ENCODE measurements at regions not wholly inside any gene's neighbourhood (a gene's known extent, or its start where the extent isn't known, plus 50 kb on each side); places are given as distances from the start of the nearest gene placed in this dataset.

- no peak overlapping the region for H3K4me2 ChIP-seq (ENCODE audit: low read length)
- no peak overlapping the region for H3K9ac ChIP-seq (ENCODE audit: low read length)
- TF ChIP-seq, protein P1, sequence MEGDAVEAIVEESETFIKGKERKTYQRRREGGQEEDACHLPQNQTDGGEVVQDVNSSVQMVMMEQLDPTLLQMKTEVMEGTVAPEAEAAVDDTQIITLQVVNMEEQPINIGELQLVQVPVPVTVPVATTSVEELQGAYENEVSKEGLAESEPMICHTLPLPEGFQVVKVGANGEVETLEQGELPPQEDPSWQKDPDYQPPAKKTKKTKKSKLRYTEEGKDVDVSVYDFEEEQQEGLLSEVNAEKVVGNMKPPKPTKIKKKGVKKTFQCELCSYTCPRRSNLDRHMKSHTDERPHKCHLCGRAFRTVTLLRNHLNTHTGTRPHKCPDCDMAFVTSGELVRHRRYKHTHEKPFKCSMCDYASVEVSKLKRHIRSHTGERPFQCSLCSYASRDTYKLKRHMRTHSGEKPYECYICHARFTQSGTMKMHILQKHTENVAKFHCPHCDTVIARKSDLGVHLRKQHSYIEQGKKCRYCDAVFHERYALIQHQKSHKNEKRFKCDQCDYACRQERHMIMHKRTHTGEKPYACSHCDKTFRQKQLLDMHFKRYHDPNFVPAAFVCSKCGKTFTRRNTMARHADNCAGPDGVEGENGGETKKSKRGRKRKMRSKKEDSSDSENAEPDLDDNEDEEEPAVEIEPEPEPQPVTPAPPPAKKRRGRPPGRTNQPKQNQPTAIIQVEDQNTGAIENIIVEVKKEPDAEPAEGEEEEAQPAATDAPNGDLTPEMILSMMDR (IDR thresholded peaks at IDR 0.05; ENCODE audit: low read length): no peak
- no peak overlapping the region for H3K4me3 ChIP-seq (ENCODE audit: low read depth, low read length, poor library complexity, severe bottlenecking)
- H3K79me2 ChIP-seq (ENCODE audit: insufficient read depth, low read length): no peaks in the 10 kb centered on the region
- no peaks in the 10 kb centered on the region for H3K27me3 ChIP-seq (ENCODE audit: insufficient read depth, low read length)
- no peak overlapping the region for H2AFZ ChIP-seq (ENCODE audit: low read length)
- H3K9me2 ChIP-seq (ENCODE audit: low read depth, low read length): no peaks in the 10 kb centered on the region
- no peaks in the 10 kb centered on the region for H4K20me1 ChIP-seq (ENCODE audit: insufficient read depth, low read length)
- no peaks in the 10 kb centered on the region for H3K36me3 ChIP-seq (ENCODE audit: insufficient read depth, low read length)
- no peaks in the 10 kb centered on the region for H3K9me3 ChIP-seq (ENCODE audit: low read length)
- no peak overlapping the region for H3K27ac ChIP-seq (ENCODE audit: low read depth, low read length, poor library complexity, severe bottlenecking)
- H3K4me1 ChIP-seq (ENCODE audit: insufficient read depth, low read length, severe bottlenecking): no peaks in the 10 kb centered on the region
- H3F3A ChIP-seq (ENCODE audit: insufficient read depth, low read length): no peaks in the 10 kb centered on the region
These were observed 151.0 kb downstream of the NXNL2 start for GRCh38 chr9:88685966-88686365.

DNA sequence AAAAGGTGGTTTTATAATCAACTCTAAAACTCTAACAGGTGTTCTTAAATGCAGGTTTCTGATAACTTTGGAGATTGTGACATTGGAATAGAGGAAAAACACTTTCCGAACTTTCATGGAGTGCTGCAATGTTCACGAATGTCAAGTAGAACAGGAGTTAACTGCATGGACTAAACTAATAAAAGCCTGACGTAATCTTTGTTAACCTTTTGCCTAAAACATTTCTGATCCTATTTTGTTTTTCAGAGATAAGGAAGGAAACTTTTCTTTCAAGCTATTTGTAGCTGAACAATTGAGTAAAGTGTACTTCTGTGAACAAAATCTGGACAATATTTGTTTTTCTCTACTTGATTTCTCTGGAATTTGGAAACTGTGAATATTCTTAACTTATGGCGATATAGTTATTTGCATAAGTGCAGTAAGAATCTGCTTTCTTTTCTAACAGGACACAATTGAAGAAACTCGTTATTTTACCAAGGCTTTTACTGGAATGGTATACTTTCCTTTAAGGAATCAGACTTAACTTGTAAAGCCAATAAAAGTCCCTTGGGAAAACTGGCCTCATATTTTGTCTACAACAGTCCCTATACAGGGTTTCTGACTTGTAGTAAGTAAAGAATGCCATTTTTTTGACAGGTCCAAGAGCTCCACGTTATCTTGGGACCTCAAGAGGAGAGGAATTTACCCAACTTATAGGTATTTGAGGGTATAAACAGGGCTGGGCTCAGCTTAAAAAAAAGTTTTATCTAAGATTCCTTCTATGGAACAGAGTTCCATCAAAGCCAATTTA lies 154.7 kb downstream of the NXNL2 start:
- Histone ChIP-seq H3K9me3 (ENCODE audit: low read length) (no peaks in the 10 kb centered on the region), H3K4me2 (ENCODE audit: low read length) (no peak overlapping the region), H3K4me1 (ENCODE audit: insufficient read depth, low read length, severe bottlenecking) (no peaks in the 10 kb centered on the region), H3K9me2 (ENCODE audit: low read depth, low read length) (no peaks in the 10 kb centered on the region), H3K27me3 (ENCODE audit: insufficient read depth, low read length) (no peaks in the 10 kb centered on the region), H4K20me1 (ENCODE audit: insufficient read depth, low read length) (no peaks in the 10 kb centered on the region), H3F3A (ENCODE audit: insufficient read depth, low read length) (no peaks in the 10 kb centered on the region), H3K36me3 (ENCODE audit: insufficient read depth, low read length) (no peaks in the 10 kb centered on the region), H3K79me2 (ENCODE audit: insufficient read depth, low read length) (no peaks in the 10 kb centered on the region), H3K4me3 (ENCODE audit: low read depth, low read length, poor library complexity, severe bottlenecking) (no peak overlapping the region), H2AFZ (ENCODE audit: low read length) (no peak overlapping the region), H3K27ac (ENCODE audit: low read depth, low read length, poor library complexity, severe bottlenecking) (no peak overlapping the region), H3K9ac (ENCODE audit: low read length) (no peak overlapping the region)
- no peak for TF ChIP-seq EZH2 (IDR thresholded peaks at IDR 0.05; ENCODE audit: borderline replicate concordance, low read length)
- TF ChIP-seq, protein P1 (IDR thresholded peaks at IDR 0.05; ENCODE audit: low read length): no peak

DNA sequence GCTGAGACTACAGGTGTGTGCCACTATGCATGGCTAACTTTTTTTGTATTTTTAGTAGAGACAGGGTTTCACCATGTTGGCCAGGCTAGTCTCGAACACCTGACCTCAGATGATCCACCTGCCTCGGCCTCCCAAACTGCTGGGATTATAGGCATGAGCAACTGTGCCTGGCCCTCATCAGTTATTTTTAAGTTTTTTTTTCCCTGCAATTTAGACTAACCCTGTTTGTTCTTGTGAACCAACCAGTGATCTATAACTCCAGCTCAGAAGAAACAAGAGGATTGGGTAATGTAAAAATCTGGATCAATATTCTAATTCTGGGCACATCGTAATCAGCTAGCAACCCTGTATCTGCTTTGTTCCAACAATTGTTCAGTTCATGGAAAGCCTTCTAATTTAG lies 155.7 kb downstream of the NXNL2 start:
- Histone ChIP-seq H3K9me3 (ENCODE audit: low read length) (no peaks in the 10 kb centered on the region), H3K36me3 (ENCODE audit: insufficient read depth, low read length) (no peaks in the 10 kb centered on the region), H3K27ac (ENCODE audit: low read depth, low read length, poor library complexity, severe bottlenecking) (no peak overlapping the region), H3K9ac (ENCODE audit: low read length) (no peak overlapping the region), H3K27me3 (ENCODE audit: insufficient read depth, low read length) (no peaks in the 10 kb centered on the region), H3K9me2 (ENCODE audit: low read depth, low read length) (no peaks in the 10 kb centered on the region), H2AFZ (ENCODE audit: low read length) (no peak overlapping the region), H3K4me2 (ENCODE audit: low read length) (no peak overlapping the region), H3K4me3 (ENCODE audit: low read depth, low read length, poor library complexity, severe bottlenecking) (no peak overlapping the region), H3F3A (ENCODE audit: insufficient read depth, low read length) (no peaks in the 10 kb centered on the region), H4K20me1 (ENCODE audit: insufficient read depth, low read length) (no peaks in the 10 kb centered on the region), H3K4me1 (ENCODE audit: insufficient read depth, low read length, severe bottlenecking) (no peaks in the 10 kb centered on the region), H3K79me2 (ENCODE audit: insufficient read depth, low read length) (no peaks in the 10 kb centered on the region)
- TF ChIP-seq, protein P1 (IDR thresholded peaks at IDR 0.05; ENCODE audit: low read length): no peak
- no peak for TF ChIP-seq EZH2 (IDR thresholded peaks at IDR 0.05; ENCODE audit: borderline replicate concordance, low read length)

All from OCI-LY1 (cell line).